HCT116 (cell line): ENCODE measurements at regions not wholly inside any gene's neighbourhood (a gene's known extent, or its start where the extent isn't known, plus 50 kb on each side); places are given as distances from the start of the nearest gene placed in this dataset.

Experiments
- CEBPB ChIP-seq: IDR thresholded peaks from 2 replicates; pipeline ENCODE4 v1.6.1; 2012; ENCODE audit warnings: low read depth
- CTCF ChIP-seq, 3 experiments: fragments of 200-600 bp in 1 of 3; sonication (generic) in 1 of 3; IDR thresholded peaks in 2 of 3; conservative IDR thresholded peaks in 1 of 3; 2 replicates each; pipeline ENCODE4 v1.5.1; 2012 to 2017; ENCODE audit warnings: low read depth in 2 of 3, low read length in 2 of 3, antibody characterized with exemption in 1 of 3, borderline replicate concordance in 1 of 3, control low read depth in 1 of 3, mild to moderate bottlenecking in 1 of 3, mixed read lengths in 1 of 3, mixed run types in 1 of 3, moderate library complexity in 1 of 3; ENCODE audit not compliant: insufficient read depth in 1 of 3
- POLR2A ChIP-seq: IDR thresholded peaks from 2 replicates; pipeline ENCODE4 v1.7.0; 2011; ENCODE audit warnings: borderline replicate concordance; ENCODE audit not compliant: insufficient read depth, insufficient read length; ENCODE audit errors: extremely low read depth
- SIN3A ChIP-seq: IDR thresholded peaks from 2 replicates; pipeline ENCODE4 v1.6.1; 2012; ENCODE audit warnings: low read depth

GRCh38 chr18:59044855-59045254 is 94.8 kb upstream of the SEC11C start:
- TF ChIP-seq CTCF (IDR thresholded peaks at IDR 0.05 in 2 of 3, conservative IDR thresholded peaks at IDR 0.05 in 1 of 3; ENCODE audit: borderline replicate concordance in 1 of 3, insufficient read depth in 1 of 3, low read depth in 2 of 3, low read length in 2 of 3) = no peak
- no peak for TF ChIP-seq SIN3A
- no peak for TF ChIP-seq CEBPB
- TF ChIP-seq POLR2A = no peak
